ENCODE measurements at regions not wholly inside any gene's neighbourhood (a gene's known extent, or its start where the extent isn't known, plus 50 kb on each side); places are given as distances from the start of the nearest gene placed in this dataset.

DNA sequence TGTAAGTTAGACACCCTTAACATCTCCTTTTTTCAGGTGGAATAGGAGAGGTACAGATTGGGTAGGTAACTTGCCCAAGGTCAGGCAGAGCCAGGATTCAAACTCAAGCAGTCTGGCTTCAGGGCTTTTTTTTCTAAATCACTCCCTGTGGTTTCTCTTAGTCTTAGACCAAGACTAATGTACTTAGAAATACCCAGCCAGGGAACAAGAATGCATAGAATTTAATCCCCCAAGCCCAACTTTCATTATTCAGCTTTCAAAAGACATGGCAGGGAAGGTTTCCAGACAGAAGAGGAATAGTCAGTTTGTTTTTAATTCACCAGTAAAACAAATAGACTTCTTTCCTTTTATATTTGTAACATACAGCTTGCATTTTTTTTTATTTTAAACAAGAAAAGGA lies 305.2 kb upstream of the RBFOX1 start:
- CTCF ChIA-PET: no interaction called here

More for the DNA sequence above, 305.2 kb upstream of the RBFOX1 start:
- BruUV-seq (replicated peaks): no TSS peak
- H3K27me3 ChIP-seq (ENCODE audit: control insufficient read depth in 2 of 2, insufficient read depth in 2 of 2, low read length in 2 of 2): no peaks in the 10 kb centered on the region
- no peaks in the 10 kb centered on the region for H3K79me2 ChIP-seq (ENCODE audit: control insufficient read depth, insufficient read depth, low read length)
- no peak overlapping the region for H3K27ac ChIP-seq (ENCODE audit: insufficient read depth, low read depth, low read length)
- H3K4me1 ChIP-seq (ENCODE audit: control insufficient read depth, extremely low read depth, insufficient read depth, low read length): no peaks in the 10 kb centered on the region
- H2AFZ ChIP-seq (ENCODE audit: low read depth, low read length): no peak overlapping the region
- POLR2A ChIA-PET: no interaction called here
- H3K9ac ChIP-seq (replicated peaks; ENCODE audit: extremely low read depth, insufficient read depth, low read length): no peak overlapping the region
- H3K9me1 ChIP-seq (replicated peaks; ENCODE audit: control insufficient read depth, extremely low read depth, insufficient read depth, low read length): no peaks in the 10 kb centered on the region
- H3K4me3 ChIP-seq (replicated peaks in 1 of 3; ENCODE audit: insufficient read depth in 1 of 3, low read depth in 1 of 3, low read length in 3 of 3): no peak overlapping the region
- dilution Hi-C loops (cut with MboI; ENCODE audit: extremely low pct_ligation_motif_present, low sequenced_read_pairs) (no loop called here), intact Hi-C loops (cut with micrococcal nuclease) (no loop called here)
- DNase-seq (ENCODE audit: low read depth, low spot score): no peak
- H4K20me1 ChIP-seq (replicated peaks; ENCODE audit: control insufficient read depth, extremely low read depth, insufficient read depth, low read length): no peaks in the 10 kb centered on the region
- H3K36me3 ChIP-seq (ENCODE audit: control insufficient read depth in 2 of 2, extremely low read depth in 1 of 2, insufficient read depth in 2 of 2, low read length in 2 of 2): no peaks in the 10 kb centered on the region
- FAIRE-seq: no peak
- H3K9me3 ChIP-seq (replicated peaks; ENCODE audit: control insufficient read depth, insufficient read depth, low read length): peaks cover 6% of the 10 kb centered on the region
- H3K4me2 ChIP-seq (ENCODE audit: insufficient read depth, low read length): no peak overlapping the region
- TF ChIP-seq POLR2AphosphoS5 (IDR thresholded peaks at IDR 0.05; ENCODE audit: insufficient read depth, low read depth, low read length) (no peak), JUN (IDR thresholded peaks at IDR 0.05; ENCODE audit: borderline replicate concordance, insufficient read depth, insufficient read length, low read depth) (no peak), MYC (IDR thresholded peaks at IDR 0.05; ENCODE audit: low read depth, low read length) (no peak), GATA2 (IDR thresholded peaks at IDR 0.05; ENCODE audit: insufficient read depth, insufficient read length, low read depth, low read length) (no peak), EZH2 (IDR thresholded peaks at IDR 0.05; ENCODE audit: borderline replicate concordance, low read depth, low read length, severe bottlenecking) (no peak), POLR2A (IDR thresholded peaks at IDR 0.05; ENCODE audit: low read depth, low read length) (no peak), FOS (IDR thresholded peaks at IDR 0.05; ENCODE audit: borderline replicate concordance, insufficient read depth, low read length) (no peak), CTCF (IDR thresholded peaks at IDR 0.05; ENCODE audit: extremely low read depth in 1 of 2, insufficient read depth in 1 of 2, low read depth in 1 of 2, low read length in 2 of 2) (no peak)
- TF ChIP-seq, protein P1, sequence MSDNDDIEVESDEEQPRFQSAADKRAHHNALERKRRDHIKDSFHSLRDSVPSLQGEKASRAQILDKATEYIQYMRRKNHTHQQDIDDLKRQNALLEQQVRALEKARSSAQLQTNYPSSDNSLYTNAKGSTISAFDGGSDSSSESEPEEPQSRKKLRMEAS (IDR thresholded peaks at IDR 0.05; ENCODE audit: insufficient read depth, insufficient read length): no peak
